NCI-H2196 treated with DMSO at 0.1 percent for 48 hours (cell line): ENCODE measurements at regions not wholly inside any gene's neighbourhood (a gene's known extent, or its start where the extent isn't known, plus 50 kb on each side); places are given as distances from the start of the nearest gene placed in this dataset.
"Not testable (repeated sequence)": the region's sequence is repeated elsewhere in the genome, so short reads cannot be mapped to it uniquely, and the experiment has no call there.

Source experiments
- DNase-seq: peaks from one replicate; lab custom pipeline; 2025; ENCODE audit not compliant: unreplicated experiment; lab: John Stamatoyannopoulos, UW

- DNase-seq, result no peak
Measured at GRCh38 chr14:44788612-44789011, 173.1 kb downstream of the KLHL28 start.

DNA sequence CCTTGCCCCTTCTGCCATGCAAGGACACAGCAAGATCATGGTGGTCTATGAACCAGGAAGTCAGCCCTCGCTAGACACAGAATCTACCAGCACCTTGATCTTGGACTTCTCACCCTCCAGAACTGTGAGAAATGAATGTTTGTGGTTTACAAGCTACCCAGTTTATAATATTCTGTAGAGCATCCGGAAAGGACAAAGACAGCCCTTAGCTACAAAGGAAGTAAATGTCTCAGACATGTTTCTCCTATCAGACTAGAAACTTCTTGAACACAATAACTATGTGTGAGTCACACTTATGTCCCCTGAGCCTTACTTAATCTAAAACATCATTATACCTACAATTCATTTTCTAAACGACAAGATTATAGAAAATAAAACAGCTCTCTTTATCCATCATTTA lies 176.7 kb downstream of the KLHL28 start:
- DNase-seq, result no peak

- no peak for DNase-seq
Measured at GRCh38 chr14:44783901-44784300, 177.8 kb downstream of the KLHL28 start.

DNA sequence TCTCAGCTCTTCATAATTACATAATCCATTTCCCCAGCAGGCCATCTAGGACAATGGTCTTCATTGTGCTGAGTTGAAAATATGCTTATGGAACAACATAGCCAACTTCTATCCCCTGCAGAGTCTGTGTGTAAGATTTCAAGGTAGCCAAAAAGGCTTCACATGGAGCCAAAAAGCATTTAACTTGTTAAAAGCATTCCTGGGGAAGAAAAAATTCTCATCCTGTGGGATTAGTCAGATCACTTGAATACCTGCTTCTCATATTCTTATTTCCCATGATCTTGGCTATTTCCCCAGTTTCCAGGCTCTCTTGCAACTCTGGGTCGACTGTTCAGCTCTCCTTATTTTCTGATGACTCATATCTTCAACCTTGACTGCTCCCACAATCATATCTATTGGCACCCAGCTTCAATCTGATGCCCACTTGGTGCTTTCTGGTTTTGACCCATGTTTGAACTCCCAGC lies 178.9 kb downstream of the KLHL28 start:
- no peak for DNase-seq

DNA sequence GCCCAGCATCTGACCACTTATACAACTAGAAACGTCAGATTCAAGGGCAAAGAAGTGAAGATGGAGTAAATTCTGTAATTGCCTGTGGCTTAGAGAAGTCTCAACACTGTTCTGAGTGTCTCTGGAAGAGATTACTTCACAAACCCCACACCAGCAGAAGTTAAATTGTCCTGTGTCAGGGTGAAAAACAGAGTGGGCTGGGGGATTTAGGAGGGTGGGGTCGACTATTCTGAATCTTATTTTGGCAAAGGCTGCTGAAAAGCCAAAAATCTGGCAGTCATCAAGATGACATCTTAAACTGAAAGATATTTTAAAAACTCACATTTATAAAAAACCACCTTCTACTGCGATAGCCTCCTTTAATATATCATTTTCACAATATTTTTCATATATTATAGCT lies 180.8 kb downstream of the KLHL28 start:
- no peak for DNase-seq

DNA sequence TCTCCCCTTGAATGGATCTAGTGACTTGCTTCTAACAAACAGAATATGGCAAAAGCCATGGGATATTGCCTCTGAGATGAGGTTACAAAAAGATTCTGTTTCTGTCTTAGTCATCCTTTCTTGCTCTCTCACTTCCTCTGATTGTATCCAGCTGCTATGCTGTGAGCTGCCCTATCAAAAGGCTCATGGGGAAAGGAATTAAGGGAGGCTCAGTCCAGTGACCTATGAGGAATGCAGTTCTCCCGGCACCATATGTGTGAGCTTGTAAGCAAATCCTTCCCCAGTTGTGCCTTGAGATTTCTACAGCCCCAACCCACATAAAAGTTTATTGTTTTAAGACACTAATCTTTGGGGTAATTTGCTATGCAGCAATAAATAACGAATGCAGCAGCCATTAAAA lies 183.1 kb downstream of the KLHL28 start:
- DNase-seq, result no peak

- no peak for DNase-seq
Measured at GRCh38 chr14:44777584-44777983, 184.2 kb downstream of the KLHL28 start.

- DNase-seq, result no peak
Measured at GRCh38 chr14:44775248-44775647, 186.5 kb downstream of the KLHL28 start.

- DNase-seq, result no peak
Measured at GRCh38 chr14:44774396-44774795, 187.4 kb downstream of the KLHL28 start.

DNA sequence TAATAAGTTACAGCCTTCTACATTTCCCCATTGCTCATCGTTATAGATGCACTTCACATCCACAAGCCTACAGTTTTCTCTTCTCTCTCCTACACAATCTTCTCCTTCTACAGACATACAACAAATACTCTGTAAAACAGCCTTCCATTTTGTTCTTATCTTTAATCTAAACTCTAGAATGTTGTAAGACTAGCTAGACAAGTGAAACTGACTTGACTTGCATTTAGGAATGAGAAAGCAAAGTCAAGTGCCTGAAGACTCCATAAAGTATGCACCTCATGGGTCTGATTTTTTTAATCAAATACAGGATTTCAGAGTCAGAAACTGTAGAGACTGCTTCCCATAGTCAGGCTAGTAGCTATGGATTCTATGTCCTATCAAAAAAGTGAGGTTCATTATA lies 190.3 kb downstream of the KLHL28 start:
- DNase-seq, result no peak

DNA sequence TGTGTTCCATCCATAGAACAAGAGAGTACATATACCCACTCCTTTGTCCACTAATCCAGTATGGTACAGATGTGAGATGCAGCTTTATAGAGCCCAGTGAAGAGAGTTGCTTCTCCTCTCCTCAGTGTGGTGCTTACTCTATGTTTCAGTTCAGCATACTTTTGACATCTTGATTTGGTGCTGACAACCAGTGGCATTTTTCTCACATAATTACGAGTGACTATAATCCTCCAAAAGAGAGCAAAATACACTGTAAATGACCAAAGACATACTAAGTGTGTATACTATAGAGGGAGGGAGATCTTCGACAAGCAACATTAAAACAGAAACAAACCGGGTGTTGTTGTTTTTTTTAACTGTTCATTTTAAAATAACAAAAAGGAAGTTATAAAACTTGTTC lies 191.5 kb downstream of the KLHL28 start:
- DNase-seq, result no peak

GRCh38 chr14:44768935-44769334 lies 192.8 kb downstream of the KLHL28 start:
- DNase-seq, result no peak

GRCh38 chr14:44767646-44768173 lies 194.0 kb downstream of the KLHL28 start:
- DNase-seq, result no peak

GRCh38 chr14:44766285-44766684 lies 195.5 kb downstream of the KLHL28 start:
- DNase-seq, result no peak

GRCh38 chr14:44763356-44763755 lies 198.4 kb downstream of the KLHL28 start:
- DNase-seq, result no peak

- no peak for DNase-seq
Measured at GRCh38 chr14:44759277-44759676, 202.5 kb downstream of the KLHL28 start.

GRCh38 chr14:44756554-44756953 lies 205.2 kb downstream of the KLHL28 start:
- DNase-seq, result no peak

GRCh38 chr14:44745371-44745770 lies 216.4 kb downstream of the KLHL28 start:
- DNase-seq, result no peak

DNA sequence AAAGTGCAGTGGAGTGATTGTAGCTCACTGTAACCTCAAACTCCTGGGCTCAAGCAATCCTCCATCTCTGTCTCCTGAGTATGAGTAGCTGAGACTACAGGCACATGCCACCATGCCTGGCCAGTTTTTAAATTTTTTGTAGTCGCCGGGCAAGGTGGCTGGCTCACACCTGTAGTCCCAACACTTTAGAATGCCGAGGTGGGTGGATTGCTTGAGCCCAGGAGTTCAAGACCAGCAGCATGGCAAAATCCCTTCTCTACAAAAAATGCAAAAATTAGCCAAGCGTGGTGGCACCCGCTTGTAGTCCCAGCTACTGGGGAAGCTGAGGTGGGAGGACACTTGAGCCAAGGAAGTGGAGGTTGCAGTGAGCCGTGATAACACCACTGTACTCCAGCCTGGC lies 219.5 kb downstream of the KLHL28 start:
- DNase-seq, result no peak

- DNase-seq, result no peak
Measured at GRCh38 chr14:44741431-44741830, 220.3 kb downstream of the KLHL28 start.

GRCh38 chr14:44736326-44736725 lies 225.4 kb downstream of the KLHL28 start:
- no peak for DNase-seq

DNA sequence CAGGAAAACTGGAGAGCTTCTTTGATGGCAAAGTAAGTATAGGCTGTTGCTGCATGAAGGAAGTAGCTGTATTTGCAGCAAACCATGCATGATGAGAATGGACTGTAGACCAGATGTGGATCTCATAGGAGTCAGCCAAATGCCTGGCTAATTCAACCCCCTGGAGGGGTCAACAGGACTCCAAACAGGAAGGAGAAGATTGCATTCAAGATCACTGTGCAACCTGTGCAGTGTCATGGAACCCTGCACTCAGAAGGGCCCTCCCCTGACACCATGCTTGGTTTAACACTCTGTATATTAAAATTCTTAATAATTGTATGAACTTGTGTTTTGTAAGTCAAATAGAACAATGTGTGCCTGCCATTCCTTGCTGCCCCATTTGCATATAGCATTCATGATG lies 225.1 kb upstream of the FSCB start:
- DNase-seq, result no peak

- DNase-seq, result no peak
Measured at GRCh38 chr14:44730860-44731259, 223.8 kb upstream of the FSCB start.

DNA sequence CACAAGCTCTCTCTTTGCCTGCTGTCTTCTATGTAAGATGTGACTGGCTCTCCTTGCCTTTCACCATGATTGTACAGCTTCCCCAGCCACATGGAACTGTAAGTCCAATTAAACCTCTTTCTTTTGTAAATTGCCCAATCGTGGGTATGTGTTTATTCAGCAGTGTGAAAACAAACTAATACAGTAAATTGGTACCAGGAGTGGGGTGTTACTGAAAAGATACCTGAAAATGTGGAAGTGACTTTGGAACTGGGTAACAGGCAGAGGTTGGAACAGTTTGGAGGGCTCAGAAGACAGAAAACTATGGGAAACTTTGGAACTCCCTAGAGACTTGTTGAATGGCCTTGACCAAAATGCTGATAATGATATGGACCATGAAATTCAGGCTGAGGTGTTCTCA lies 214.3 kb upstream of the FSCB start:
- not testable (repeated sequence) for DNase-seq
